T47D (cell line): ENCODE measurements at regions not wholly inside any gene's neighbourhood (a gene's known extent, or its start where the extent isn't known, plus 50 kb on each side); places are given as distances from the start of the nearest gene placed in this dataset.
"Not testable (repeated sequence)": the region's sequence is repeated elsewhere in the genome, so short reads cannot be mapped to it uniquely, and the experiment has no call there.

ENCODE experiments used
- DNase-seq, 2 experiments: peaks; one replicate each; pipeline versions ENCODE4 v3.0.0 to v3.0.0-alpha.2; 2011 to 2012; ENCODE audit warnings: low read depth in 1 of 2, low spot score in 1 of 2
- JUND ChIP-seq: IDR thresholded peaks from 2 replicates; pipeline ENCODE4 v1.6.1; 2012; ENCODE audit warnings: low read depth
- in situ Hi-C: cut with HindIII; loops from 2 replicates; pipeline ENCODE4 v1.10.0; 2016; ENCODE audit warnings: low sequenced_read_pairs, low pct_unique_long_range_greater_than_20kb

DNA sequence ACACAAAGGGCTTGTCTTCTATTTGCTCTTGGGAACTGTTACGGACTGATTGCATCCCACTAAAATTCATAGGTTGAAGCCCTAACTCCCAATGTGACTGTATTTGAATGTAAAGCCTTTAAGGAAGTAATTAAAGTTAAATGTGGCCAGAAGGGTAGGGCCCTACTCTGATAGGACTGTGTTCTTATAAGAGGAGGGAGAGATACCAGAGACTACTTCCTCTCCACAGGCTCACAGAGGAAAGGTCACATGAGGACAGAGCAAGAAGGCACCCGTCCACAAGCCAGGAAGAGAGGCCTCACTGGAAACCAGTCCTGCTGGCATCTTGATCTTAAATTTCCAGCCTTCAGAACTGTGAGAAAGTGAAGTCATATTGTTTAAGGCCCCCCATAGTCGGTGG lies 211.9 kb downstream of the CDH26 start:
- no peak for TF ChIP-seq JUND
- no peak for DNase-seq
- in situ Hi-C loops, result no loop called here

DNA sequence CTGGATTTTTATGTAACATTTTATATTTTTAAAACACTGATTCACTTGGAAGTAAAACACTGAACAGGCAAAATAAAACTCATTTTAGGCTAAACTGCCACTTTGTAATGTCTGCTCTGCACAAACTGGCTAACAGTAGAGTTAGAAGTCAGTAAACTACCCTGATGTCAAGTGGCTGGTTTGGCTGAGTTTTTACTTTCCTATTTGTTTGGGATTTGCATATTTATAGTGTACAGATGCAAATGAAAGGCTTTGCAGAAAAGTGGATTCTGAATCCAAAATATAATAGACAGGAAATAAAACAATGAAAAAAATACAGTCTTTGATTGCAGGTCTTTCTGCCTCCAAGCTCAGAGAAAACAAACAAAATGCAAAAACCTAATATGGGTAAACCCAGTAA lies 213.1 kb downstream of the CDH26 start:
- TF ChIP-seq JUND, result no peak
- no peak for DNase-seq
- in situ Hi-C loops, result no loop called here

DNA sequence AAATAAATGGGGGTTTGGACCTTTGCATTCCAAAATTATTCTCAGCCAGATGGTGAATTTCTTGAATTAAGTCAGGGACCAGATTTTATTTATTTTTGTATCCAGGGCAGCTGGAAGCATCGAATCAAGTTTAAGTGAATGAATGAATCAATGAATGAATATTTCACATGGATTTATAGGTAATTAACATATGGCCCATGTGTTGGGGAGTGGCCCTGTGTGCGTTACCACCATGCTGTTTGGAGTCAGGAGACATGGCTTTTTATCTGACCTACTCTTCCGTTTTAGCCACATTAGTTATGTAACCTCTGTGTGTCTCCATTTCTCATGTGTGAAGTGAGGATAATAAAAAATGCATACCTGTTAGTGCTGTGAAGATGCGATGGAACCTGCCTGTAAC lies 213.5 kb downstream of the CDH26 start:
- in situ Hi-C loops, result no loop called here
- no peak for TF ChIP-seq JUND
- DNase-seq, result no peak

DNA sequence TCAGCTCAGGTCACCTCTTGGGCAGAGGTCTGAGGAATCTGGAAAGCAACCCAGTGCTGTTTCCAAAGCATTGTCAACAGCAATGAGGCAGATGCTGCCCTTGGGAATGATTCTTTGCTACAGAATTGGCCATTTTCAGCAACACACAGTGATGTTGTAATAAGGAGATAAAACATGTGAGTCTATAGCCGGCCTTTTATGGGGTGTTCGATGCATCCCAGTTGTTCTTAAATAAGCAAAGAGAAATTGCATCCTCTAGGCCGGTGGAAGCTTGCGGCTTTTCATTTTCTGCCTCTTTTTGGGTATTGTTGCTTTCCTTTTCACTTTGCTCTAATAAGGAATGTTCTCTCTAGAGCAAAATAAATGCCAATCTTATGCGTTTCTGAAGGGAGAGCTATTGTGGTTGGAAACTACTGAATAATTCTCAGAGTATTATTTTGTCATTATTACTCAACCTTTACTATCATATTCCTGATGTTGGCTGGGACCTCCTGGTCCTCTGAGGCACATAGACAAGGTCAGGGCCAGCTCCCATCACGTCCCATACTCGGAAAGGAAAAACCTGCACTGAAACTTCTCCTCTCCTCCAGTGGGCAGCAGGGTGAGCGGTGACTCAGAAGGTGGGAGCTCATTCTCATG lies 214.2 kb downstream of the CDH26 start:
- DNase-seq, result no peak
- in situ Hi-C loops, result no loop called here
- TF ChIP-seq JUND, result no peak

DNA sequence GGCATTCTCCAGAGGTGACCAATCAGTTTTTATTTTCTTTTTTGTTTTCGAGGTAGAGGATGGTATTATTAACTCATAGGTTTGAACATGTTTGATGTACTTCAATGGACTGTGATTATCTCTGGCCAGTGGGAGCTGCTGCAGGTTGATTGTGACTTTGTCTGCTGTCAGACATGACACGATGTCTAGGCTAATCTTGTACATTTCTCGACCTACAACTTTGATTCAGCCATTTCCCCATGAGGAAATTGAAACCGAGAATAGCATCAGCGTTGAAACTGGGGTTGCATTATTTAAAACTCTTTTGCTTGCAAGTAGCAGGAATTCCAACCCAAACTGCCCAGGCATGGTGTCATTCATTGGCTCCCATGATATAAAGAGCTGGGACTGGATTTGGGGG lies 218.9 kb downstream of the CDH26 start:
- in situ Hi-C loops, result no loop called here

DNA sequence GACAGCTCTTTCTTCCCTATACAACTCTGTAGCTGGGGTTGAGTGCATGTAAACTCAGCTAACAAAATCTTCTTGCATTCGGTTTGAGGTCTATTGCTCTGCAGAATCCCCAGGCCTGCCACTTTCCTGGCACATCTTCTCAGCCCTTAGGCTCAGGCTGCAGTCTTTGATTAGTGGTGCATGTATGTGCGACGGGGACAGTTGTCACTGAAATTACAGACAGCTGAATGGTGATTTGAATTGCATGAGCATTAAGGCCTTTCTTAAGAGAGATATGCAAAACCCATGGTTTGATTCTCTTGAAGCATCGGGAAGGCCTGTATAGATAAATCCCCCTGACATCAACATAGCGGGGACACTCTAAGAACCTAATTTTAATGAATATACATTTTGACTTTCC lies 222.8 kb downstream of the CDH26 start:
- TF ChIP-seq JUND, result no peak
- no peak for DNase-seq
- in situ Hi-C loops, result no loop called here

More for the DNA sequence above, 218.9 kb downstream of the CDH26 start:
- TF ChIP-seq JUND, result no peak
- DNase-seq, result no peak

DNA sequence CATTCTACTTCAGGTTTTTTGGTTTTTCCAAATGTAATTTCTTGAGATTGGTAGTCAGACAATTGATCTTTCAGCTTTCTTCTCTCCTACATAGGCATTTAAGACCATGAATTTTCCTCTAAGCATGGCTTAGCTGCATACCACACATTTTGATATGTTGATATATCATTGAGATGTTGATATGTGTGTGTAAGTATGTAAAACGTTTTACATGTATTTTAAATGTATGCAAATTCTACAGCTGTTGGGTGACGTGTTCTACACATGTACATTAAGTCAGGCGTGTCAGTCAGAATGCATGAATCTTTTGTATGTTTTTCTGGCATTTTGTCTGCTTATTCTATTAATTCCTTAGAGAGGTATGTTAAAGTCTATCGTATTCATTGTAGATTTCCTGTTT lies 228.2 kb downstream of the CDH26 start:
- no peak for DNase-seq
- in situ Hi-C loops, result no loop called here
- TF ChIP-seq JUND, result no peak

DNA sequence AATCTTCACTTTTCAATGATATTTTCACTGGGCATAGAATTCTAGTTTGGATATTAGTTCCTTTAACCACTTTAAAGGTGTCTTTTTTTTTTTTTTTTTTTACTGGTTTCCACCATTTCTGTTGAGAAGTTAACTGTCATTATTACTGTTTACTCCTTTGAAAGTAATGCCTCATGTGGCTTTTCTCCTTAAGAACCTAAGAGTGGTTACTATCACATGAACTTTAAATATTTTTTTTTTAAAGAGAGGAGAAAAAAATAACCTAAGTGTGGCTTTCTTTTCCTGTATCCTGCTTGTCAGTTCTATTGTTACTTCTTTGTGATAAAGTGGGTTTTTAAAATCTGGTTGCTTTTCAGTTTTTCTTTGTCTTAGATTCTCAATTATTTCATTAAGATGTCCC lies 229.5 kb downstream of the CDH26 start:
- DNase-seq, result no peak
- in situ Hi-C loops, result no loop called here

DNA sequence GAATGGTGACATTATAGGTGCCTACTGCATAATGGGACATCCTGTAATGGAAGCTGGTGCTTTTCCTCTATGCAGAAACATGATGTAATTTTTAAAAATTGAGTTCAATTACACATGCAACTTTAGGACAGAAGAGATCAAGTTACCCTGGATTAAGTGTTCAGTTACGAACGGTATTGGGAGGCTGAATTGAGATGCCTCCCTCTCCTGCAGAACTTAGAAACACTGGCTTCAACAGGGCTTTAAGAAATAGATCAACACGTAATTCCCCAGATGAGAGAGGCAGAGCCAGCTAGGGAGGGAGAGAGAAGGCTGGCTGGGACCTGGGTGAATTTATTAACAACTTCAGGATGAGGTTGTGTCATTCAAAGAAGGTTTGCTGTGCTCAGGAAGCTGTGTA lies 232.8 kb downstream of the CDH26 start:
- in situ Hi-C loops, result no loop called here
- no peak for DNase-seq
- no peak for TF ChIP-seq JUND

More for the DNA sequence above, 229.5 kb downstream of the CDH26 start:
- TF ChIP-seq JUND, result no peak

DNA sequence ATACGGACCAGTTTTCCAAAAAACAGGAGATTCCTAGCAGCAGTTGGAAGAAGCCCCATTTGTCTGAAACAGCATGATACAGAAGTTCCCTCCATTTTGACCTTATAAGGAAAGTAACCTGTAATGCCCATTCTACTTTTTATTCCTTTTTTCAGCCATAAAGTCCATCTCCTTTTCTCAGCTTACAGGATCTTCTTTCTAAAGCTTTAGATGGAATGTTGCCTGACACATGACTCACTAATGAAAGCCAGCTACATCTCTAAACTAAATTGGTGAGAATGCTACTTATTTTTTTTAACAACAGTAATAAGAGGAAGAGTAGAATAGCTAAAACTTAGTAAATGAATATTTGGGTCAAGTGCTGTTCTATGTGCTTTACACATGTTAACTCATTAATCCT lies 234.1 kb downstream of the CDH26 start:
- in situ Hi-C loops, result no loop called here
- no peak for DNase-seq

DNA sequence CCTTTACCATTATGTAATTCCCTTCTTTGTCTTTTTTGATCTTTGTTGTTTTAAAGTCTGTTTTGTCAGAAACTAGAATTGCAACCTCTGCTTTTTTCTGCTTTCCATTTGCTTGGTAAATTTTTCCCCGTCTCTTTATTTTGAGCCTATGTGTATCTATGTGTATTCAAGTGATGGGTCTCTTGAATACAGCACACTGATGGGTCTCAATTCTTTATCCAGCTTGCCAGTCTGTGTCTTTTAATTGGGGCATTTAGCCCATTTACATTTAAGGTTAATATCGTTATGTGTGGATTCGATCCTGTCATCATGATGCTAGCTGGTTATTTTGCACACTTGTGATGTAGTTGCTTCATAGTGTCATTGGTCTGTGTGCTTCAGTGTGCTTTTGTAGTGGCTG lies 240.9 kb downstream of the CDH26 start:
- DNase-seq, in situ Hi-C loops: not testable (repeated sequence)

More for the DNA sequence above, 234.1 kb downstream of the CDH26 start:
- TF ChIP-seq JUND, result no peak

DNA sequence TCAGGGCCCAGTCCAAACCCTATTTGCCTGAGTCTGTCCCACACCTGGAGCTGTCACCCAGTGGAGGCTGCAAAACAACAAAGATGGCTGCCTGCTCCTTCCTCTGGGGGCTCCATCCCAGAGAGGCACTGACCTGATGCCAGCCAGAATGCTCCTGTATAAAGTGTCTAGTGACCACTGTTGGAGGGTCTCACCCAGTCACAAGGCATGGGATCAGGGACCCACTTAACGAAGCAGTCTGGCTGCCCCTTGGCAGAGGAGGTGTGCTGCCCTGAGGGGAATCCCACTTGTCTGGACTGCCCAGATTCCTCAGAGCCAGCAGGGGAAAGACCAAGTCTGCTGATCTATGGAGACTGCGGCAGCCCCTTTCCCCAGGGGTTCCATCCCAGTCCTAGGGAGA lies 241.6 kb downstream of the CDH26 start:
- TF ChIP-seq JUND, result no peak
- in situ Hi-C loops, result no loop called here
- DNase-seq, result no peak

DNA sequence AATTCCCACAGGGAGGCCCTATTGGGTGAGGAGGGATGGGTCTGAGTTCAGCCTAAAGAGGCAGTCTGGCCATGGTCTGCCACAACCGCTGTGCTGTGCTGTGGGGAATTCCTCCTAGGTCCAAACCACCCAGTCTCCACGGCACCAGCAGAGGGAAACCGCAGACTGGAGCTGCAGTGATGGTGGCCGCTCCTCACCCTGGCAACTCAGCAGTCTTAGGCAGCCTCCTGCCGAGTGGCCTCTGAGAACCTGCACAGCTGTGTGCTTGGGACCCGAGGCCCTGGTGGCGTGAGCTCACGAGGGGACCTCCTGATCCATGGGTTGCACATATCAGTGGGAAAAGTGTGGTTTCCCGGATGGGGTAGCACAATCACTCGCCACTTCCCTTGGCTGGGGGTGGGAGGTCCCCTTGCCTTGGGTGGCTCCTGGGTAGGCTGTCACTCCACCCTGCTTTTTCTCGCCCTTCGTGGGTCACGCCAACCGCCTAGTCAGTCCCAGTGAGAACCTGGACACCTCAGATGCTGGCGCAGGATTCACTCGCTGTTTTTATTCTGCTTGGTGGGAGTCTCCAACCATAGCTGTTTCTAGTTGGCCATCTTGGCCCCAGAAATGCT lies 242.2 kb downstream of the CDH26 start:
- in situ Hi-C loops, result no loop called here

DNA sequence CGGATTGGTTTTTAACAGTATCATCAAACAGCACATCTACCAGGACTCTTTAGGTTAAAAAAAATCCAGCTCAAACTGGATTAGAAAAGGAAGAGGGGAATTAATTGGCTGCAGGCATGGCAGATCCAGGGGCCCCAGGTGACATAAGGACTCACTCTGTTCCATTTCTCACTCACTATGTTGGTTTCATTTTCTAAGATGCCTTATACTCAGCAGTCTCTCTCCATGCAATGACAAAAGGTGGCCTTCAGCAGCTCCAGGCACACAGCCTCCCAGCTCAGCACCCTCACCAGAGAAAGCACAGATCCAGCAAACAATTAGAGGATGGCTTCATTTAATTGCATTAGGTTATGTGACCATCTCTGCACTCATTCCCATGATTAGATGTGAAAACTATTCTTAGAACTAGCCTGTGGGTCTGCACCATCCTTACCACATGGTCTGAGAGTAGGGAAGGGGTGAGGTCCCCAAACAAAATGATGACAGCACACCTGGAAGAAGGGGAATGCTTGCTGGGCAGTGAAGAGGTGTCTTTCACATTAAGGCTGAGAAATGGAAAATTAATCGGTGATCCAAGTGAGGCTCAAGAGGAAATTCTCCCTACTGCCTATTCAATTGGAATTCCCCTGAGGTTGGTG lies 243.1 kb downstream of the CDH26 start:
- in situ Hi-C loops, result no loop called here
- TF ChIP-seq JUND, result no peak
- no peak for DNase-seq

More for the DNA sequence above, 242.2 kb downstream of the CDH26 start:
- peak in 1 of 2 experiments; percentile 11 for DNase-seq
- TF ChIP-seq JUND, result no peak
